A549 (cell line): ENCODE measurements at regions not wholly inside any gene's neighbourhood (a gene's known extent, or its start where the extent isn't known, plus 50 kb on each side); places are given as distances from the start of the nearest gene placed in this dataset.

Source experiments
- ATAC-seq, 2 experiments: fragments of 200-7000 bp in 1 of 2; fragments of >200 bp in 1 of 2; cut with Nextera tagmentation in 1 of 2; cut with Tn5 transposase in 1 of 2; 3 replicates each; pipeline versions ENCODE4 v1.8.0 to v1.9.1; 2018 to 2020; ENCODE audit warnings: mild to moderate bottlenecking in 1 of 2, moderate library complexity in 1 of 2
- CTCF ChIA-PET: fragments of 300-600 bp; sonication (Branson Sonifier 250); formaldehyde crosslinking; extraction: SDS; loops from one replicate; lab custom pipeline; 2021; ENCODE audit warnings: antibody characterized with exemption, inconsistent platforms; lab: Yijun Ruan, JAX
- POLR2A ChIA-PET: fragments of 350-600 bp; formaldehyde crosslinking; extraction: SDS; loops from one replicate; lab custom pipeline; 2021; ENCODE audit warnings: antibody characterized with exemption, inconsistent platforms; lab: Yijun Ruan, JAX
- DNase-seq, 2 experiments: peaks; one replicate each; pipeline versions ENCODE4 v3.0.0 to v3.0.0-alpha.2; 2011 to 2016; ENCODE audit warnings: low read depth in 1 of 2, low spot score in 1 of 2
- FAIRE-seq: peaks from 2 replicates; lab custom pipeline; 2011; peaks lifted over from hg19 to GRCh38; lab: Jason Lieb, UNC
- H3K27ac ChIP-seq, 2 experiments: fragments of >200 bp; sonication (Bioruptor Twin); formaldehyde crosslinking; 3 replicates each; pipeline ENCODE4 v1.5.1; 2016 to 2017
- H3K4me1 ChIP-seq: fragments of >200 bp; sonication (Bioruptor Twin); formaldehyde crosslinking; 3 replicates; pipeline ENCODE4 v1.6.1; 2016
- H3K4me2 ChIP-seq: fragments of >200 bp; sonication (Bioruptor Twin); formaldehyde crosslinking; 3 replicates; pipeline ENCODE4 v1.6.1; 2016
- H3K4me3 ChIP-seq: fragments of >200 bp; sonication (Bioruptor Twin); formaldehyde crosslinking; 3 replicates; pipeline ENCODE4 v1.5.1; 2016
- H3K9me3 ChIP-seq: fragments of >200 bp; sonication (Bioruptor Twin); formaldehyde crosslinking; 3 replicates; pipeline ENCODE4 v1.6.1; 2016
- ATOH8 ChIP-seq: fragments of 250-450 bp; sonication (Bioruptor Pico); IDR thresholded peaks from 2 replicates; pipeline ENCODE4 v1.5.0; 2020; ENCODE audit warnings: low read depth, mild to moderate bottlenecking, moderate library complexity
- BCL3 ChIP-seq: fragments of >200 bp; sonication (Bioruptor Twin); formaldehyde crosslinking; IDR thresholded peaks from 3 replicates; pipeline ENCODE4 v1.6.1; 2016
- CBX2 ChIP-seq: fragments of 200-600 bp; sonication (generic); IDR thresholded peaks from 2 replicates; pipeline ENCODE4 v1.6.1; 2016; ENCODE audit warnings: low read depth, mild to moderate bottlenecking, borderline replicate concordance
- CEBPB ChIP-seq, 2 experiments: fragments of >200 bp in 1 of 2; sonication (Bioruptor Twin) in 1 of 2; formaldehyde crosslinking in 1 of 2; IDR thresholded peaks; 2 replicates each; pipeline ENCODE4 v1.6.1; 2012 to 2016
- CHD2 ChIP-seq: fragments of 150-350 bp; IDR thresholded peaks from 2 replicates; pipeline ENCODE4 v1.6.1; 2014; ENCODE audit warnings: low read length; ENCODE audit not compliant: partially characterized antibody
- CHD4 ChIP-seq: fragments of 200-600 bp; sonication (generic); IDR thresholded peaks from 2 replicates; pipeline ENCODE4 v1.6.1; 2016; ENCODE audit warnings: antibody characterized with exemption, mild to moderate bottlenecking, borderline replicate concordance
- CTCF ChIP-seq: fragments of >200 bp; sonication (Bioruptor Twin); formaldehyde crosslinking; IDR thresholded peaks from 3 replicates; pipeline ENCODE4 v1.5.1; 2016
- ESRRA ChIP-seq: fragments of 150-350 bp; IDR thresholded peaks from 2 replicates; pipeline ENCODE4 v1.6.1; 2014; ENCODE audit warnings: mild to moderate bottlenecking, low read length, borderline replicate concordance
- HEYL ChIP-seq: fragments of 250-450 bp; sonication (Bioruptor Pico); IDR thresholded peaks from 2 replicates; pipeline ENCODE4 v1.8.0; 2021; ENCODE audit warnings: mild to moderate bottlenecking, moderate library complexity
- HMGXB4 ChIP-seq: fragments of 250-450 bp; sonication (Bioruptor Pico); IDR thresholded peaks from 2 replicates; pipeline ENCODE4 v1.5.0; 2021; ENCODE audit warnings: mild to moderate bottlenecking, moderate library complexity, borderline replicate concordance
- HOXA7 ChIP-seq: fragments of 250-450 bp; sonication (Bioruptor Pico); IDR thresholded peaks from 2 replicates; pipeline ENCODE4 v1.5.0; 2020; ENCODE audit warnings: mild to moderate bottlenecking, moderate library complexity
- HOXB5 ChIP-seq: fragments of 250-450 bp; sonication (Bioruptor Pico); IDR thresholded peaks from 2 replicates; pipeline ENCODE4 v1.5.0; 2020; ENCODE audit warnings: mild to moderate bottlenecking, moderate library complexity
- JUNB ChIP-seq: fragments of >200 bp; sonication (Bioruptor Twin); formaldehyde crosslinking; IDR thresholded peaks from 2 replicates; pipeline ENCODE4 v1.6.1; 2016
- KDM5A ChIP-seq: fragments of 200-600 bp; sonication (generic); IDR thresholded peaks from 2 replicates; pipeline ENCODE4 v1.6.1; 2016; ENCODE audit warnings: antibody characterized with exemption, mild to moderate bottlenecking
- MAX ChIP-seq: IDR thresholded peaks from 2 replicates; pipeline ENCODE4 v1.6.1; 2012
- MAZ ChIP-seq: fragments of 150-350 bp; IDR thresholded peaks from 2 replicates; pipeline ENCODE4 v1.6.1; 2014; ENCODE audit warnings: antibody characterized with exemption, low read depth, low read length, borderline replicate concordance
- MYC ChIP-seq: IDR thresholded peaks from 2 replicates; pipeline ENCODE4 v1.6.1; 2012; ENCODE audit warnings: mild to moderate bottlenecking, inconsistent platforms, low read length, improper control_type of control experiment, borderline replicate concordance
- NFE2L2 ChIP-seq: fragments of 150-350 bp; conservative IDR thresholded peaks from 2 replicates; pipeline ENCODE4 v1.6.1; 2014; ENCODE audit warnings: low read length
- NPAS2 ChIP-seq: fragments of 250-450 bp; sonication (Bioruptor Pico); IDR thresholded peaks from 2 replicates; pipeline ENCODE4 v1.8.0; 2022; ENCODE audit warnings: mild to moderate bottlenecking, moderate library complexity, borderline replicate concordance
- POLR2A ChIP-seq: IDR thresholded peaks from 2 replicates; pipeline ENCODE4 v1.6.1; 2012; ENCODE audit warnings: mild to moderate bottlenecking, low read length
- POLR2AphosphoS2 ChIP-seq: conservative IDR thresholded peaks from 2 replicates; pipeline ENCODE4 v1.6.1; 2012; ENCODE audit warnings: low read length, improper control_type of control experiment, inconsistent platforms
- RAD21 ChIP-seq, 2 experiments: fragments of >200 bp in 1 of 2; sonication (Bioruptor Twin) in 1 of 2; formaldehyde crosslinking in 1 of 2; IDR thresholded peaks in 1 of 2; conservative IDR thresholded peaks in 1 of 2; 2 replicates in 1 of 2; 3 replicates in 1 of 2; pipeline ENCODE4 v1.6.1; 2012 to 2018; ENCODE audit warnings: inconsistent platforms in 1 of 2
- RFX5 ChIP-seq: fragments of 450-650 bp; IDR thresholded peaks from 2 replicates; pipeline ENCODE4 v1.7.1; 2014; ENCODE audit warnings: antibody characterized with exemption, mild to moderate bottlenecking, moderate library complexity
- TFCP2L1 ChIP-seq: fragments of 250-450 bp; sonication (Bioruptor Pico); IDR thresholded peaks from 2 replicates; pipeline ENCODE4 v1.5.0; 2021; ENCODE audit warnings: mild to moderate bottlenecking
- WGBS: methylation state at CpG from one replicate; pipeline ENCODE4 v1.1.6; 2017; ENCODE audit errors: missing lambda C conversion rate; 5-methylcytosine and 5-hydroxymethylcytosine counted together

GRCh38 chr16:6281994-6282393, 1050.7 kb upstream of the RBFOX1 start:
- ChIA-PET CTCF (interaction anchor here (1.0 kb wide), 1 partner anchor 121 kb away, joined by 4 read pairs; no protein-coding TSS in a partner anchor), POLR2A (no interaction called here)
- no peaks in the 10 kb centered on the region for H3K4me1 ChIP-seq
- TF ChIP-seq ATOH8 (CRISPR knock-in tag), result no peak
- TF ChIP-seq MAZ, result no peak
- no peak overlapping the region for H3K4me3 ChIP-seq
- H3K9me3 ChIP-seq, result no peaks in the 10 kb centered on the region
- H3K27ac ChIP-seq, result no peak overlapping the region
- ATAC-seq (no peak), DNase-seq (no peak), FAIRE-seq (no peak)
- no peak overlapping the region for H3K4me2 ChIP-seq
- 84% methylated on average over 1 of the region's 1 CpG for whole genome bisulfite sequencing

GRCh38 chr16:6281274-6281673, 1051.4 kb upstream of the RBFOX1 start:
- Histone ChIP-seq H3K9me3 (no peaks in the 10 kb centered on the region), H3K27ac (no peak overlapping the region), H3K4me1 (no peaks in the 10 kb centered on the region), H3K4me3 (no peak overlapping the region), H3K4me2 (no peak overlapping the region)
- DNase-seq (no peak), FAIRE-seq (no peak), ATAC-seq (no peak)
- ChIA-PET POLR2A (no interaction called here), CTCF (no interaction called here)
- TF ChIP-seq POLR2AphosphoS2 (no peak), NFE2L2 (no peak), MAZ (no peak), MAX (no peak), KDM5A (no peak), CTCF (no peak)
- 21% methylated on average over 8 of the region's 8 CpGs for WGBS

GRCh38 chr16:6280055-6280454, 1052.6 kb upstream of the RBFOX1 start:
- Histone ChIP-seq H3K4me2 (no peak overlapping the region), H3K4me1 (no peaks in the 10 kb centered on the region), H3K27ac (no peak overlapping the region)
- ATAC-seq, result no peak
- no peak for FAIRE-seq
- 1% methylated on average over 6 of the region's 6 CpGs for WGBS
- POLR2A ChIA-PET, result no interaction called here
- TF ChIP-seq CBX2 (no peak), NFE2L2 (no peak), MAX (no peak), ESRRA (no peak), HOXB5 (CRISPR knock-in tag) (no peak), HEYL (no peak), RAD21 (conservative IDR thresholded peaks at IDR 0.05 in 1 of 2, IDR thresholded peaks at IDR 0.05 in 1 of 2) (no peak), CEBPB (IDR thresholded peaks at IDR 0.05) (no peak), CHD4 (no peak), CHD2 (no peak), TFCP2L1 (no peak), MYC (no peak), RFX5 (no peak), HMGXB4 (CRISPR knock-in tag) (no peak), HOXA7 (no peak), BCL3 (no peak), JUNB (no peak), NPAS2 (no peak), POLR2A (no peak)
- TF ChIP-seq, all 56 proteins: peak for 0
- Histone ChIP-seq H3K9me3 (no peaks in the 10 kb centered on the region), H3K4me3 (no peak overlapping the region)
- CTCF ChIA-PET, result no interaction called here
- DNase-seq, result no peak
